HUES48 (cell line): ENCODE measurements at regions not wholly inside any gene's neighbourhood (a gene's known extent, or its start where the extent isn't known, plus 50 kb on each side); places are given as distances from the start of the nearest gene placed in this dataset.

Source experiments
- H3K27ac ChIP-seq: one replicate; pipeline ENCODE4 v1.7.0; 2013; ENCODE audit warnings: low read depth, low read length, inconsistent platforms
- H3K27me3 ChIP-seq: 2 replicates; pipeline ENCODE4 v1.6.1; 2013; ENCODE audit warnings: mild to moderate bottlenecking, low read length; ENCODE audit not compliant: control insufficient read depth, insufficient read depth
- H3K36me3 ChIP-seq: 2 replicates; pipeline ENCODE4 v1.6.1; 2013; ENCODE audit warnings: low read length; ENCODE audit not compliant: control insufficient read depth, insufficient read depth
- H3K4me1 ChIP-seq: 2 replicates; pipeline ENCODE4 v1.6.1; 2013; ENCODE audit warnings: mild to moderate bottlenecking, low read length; ENCODE audit not compliant: control insufficient read depth, insufficient read depth
- H3K4me3 ChIP-seq: 2 replicates; pipeline ENCODE4 v1.5.1; 2013; ENCODE audit warnings: mild to moderate bottlenecking, low read depth, low read length
- H3K9ac ChIP-seq: 2 replicates; pipeline ENCODE4 v1.6.1; 2013; ENCODE audit warnings: mild to moderate bottlenecking, low read depth, low read length, moderate library complexity
- H3K9me3 ChIP-seq: 2 replicates; pipeline ENCODE4 v1.6.1; 2013; ENCODE audit warnings: low read length; ENCODE audit not compliant: control insufficient read depth, insufficient read depth

DNA sequence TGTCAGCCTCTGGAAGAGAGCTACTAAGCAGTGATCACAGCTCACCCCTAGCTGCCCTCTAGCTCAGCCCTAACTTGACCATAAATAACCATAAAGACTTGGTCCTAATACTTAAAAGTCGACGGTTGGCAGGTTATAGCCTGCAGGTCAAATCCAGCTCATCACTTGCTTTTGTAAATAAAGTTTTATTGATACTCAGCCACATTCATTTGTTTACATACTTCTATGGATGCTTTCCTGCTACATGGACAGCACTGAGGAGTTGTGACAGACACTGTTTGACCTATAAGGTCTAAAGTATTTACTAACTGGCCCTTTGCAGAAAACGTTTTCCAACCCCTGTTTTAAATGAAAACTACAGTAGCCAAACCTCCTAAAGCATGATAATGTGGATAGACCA, 151.6 kb upstream of the ASIC2 start:
- Histone ChIP-seq H3K4me1 (no peaks in the 10 kb centered on the region), H3K27ac (no peak overlapping the region), H3K9ac (no peak overlapping the region), H3K36me3 (no peaks in the 10 kb centered on the region), H3K9me3 (peaks cover 13% of the 10 kb centered on the region), H3K4me3 (no peak overlapping the region), H3K27me3 (no peaks in the 10 kb centered on the region)

DNA sequence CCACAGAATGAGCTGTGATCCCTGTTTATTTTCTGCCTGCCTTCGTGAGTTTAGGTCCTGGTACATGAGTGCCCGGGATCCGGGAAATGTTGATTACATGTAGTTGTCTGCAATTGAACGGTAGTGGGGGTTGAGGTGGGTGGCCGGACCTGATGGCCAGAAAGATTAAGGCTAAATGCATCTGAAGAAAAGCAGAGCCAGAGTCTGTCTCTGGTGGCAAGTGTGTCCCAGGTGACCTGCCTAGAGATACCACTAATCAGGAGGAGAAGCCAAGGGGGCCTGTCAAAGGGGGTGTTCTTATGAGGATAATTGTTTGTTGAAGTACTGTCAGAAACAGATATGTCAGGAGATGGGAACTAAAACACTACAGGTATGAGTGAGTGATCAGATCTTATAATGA, 154.0 kb upstream of the ASIC2 start:
- peaks cover 10% of the 10 kb centered on the region for H3K27me3 ChIP-seq
- H3K9me3 ChIP-seq, result peaks cover 9% of the 10 kb centered on the region
- peaks cover under 1% of the 10 kb centered on the region; the same call in 1 of the 2 replicates for H3K4me1 ChIP-seq
- no peak overlapping the region for H3K27ac ChIP-seq
- H3K36me3 ChIP-seq, result no peaks in the 10 kb centered on the region
- H3K4me3 ChIP-seq, result no peak overlapping the region
- H3K9ac ChIP-seq, result no peak overlapping the region

- Histone ChIP-seq H3K9ac (no peak overlapping the region), H3K9me3 (no peaks in the 10 kb centered on the region), H3K27me3 (peaks cover 41% of the 10 kb centered on the region), H3K27ac (no peak overlapping the region), H3K4me1 (peaks cover 17% of the 10 kb centered on the region), H3K4me3 (no peak overlapping the region), H3K36me3 (no peaks in the 10 kb centered on the region)
Measured at GRCh38 chr17:33451221-33451620, 158.1 kb upstream of the ASIC2 start.

DNA sequence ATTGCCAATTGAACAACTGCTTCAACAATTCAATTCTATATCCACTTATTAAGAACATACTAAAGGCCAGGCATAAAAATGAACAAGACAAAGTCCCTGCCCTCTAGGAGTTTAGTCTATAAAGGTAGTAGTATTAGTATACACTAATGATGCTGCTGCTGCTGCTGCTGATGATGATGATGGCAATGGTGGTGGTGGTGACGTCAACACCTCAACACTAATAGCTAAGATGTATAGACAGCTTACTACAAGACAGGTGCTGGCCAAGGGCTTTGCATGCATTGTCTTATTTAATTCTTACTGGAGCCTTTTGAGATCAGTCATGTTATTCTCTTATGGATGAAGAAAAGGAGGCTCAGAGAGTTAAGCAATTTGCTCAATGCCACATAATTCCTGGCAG, 164.4 kb upstream of the ASIC2 start:
- no peak overlapping the region for H3K9ac ChIP-seq
- peaks cover 13% of the 10 kb centered on the region for H3K4me1 ChIP-seq
- H3K36me3 ChIP-seq, result no peaks in the 10 kb centered on the region
- no peak overlapping the region for H3K4me3 ChIP-seq
- H3K27ac ChIP-seq, result no peak overlapping the region
- no peaks in the 10 kb centered on the region for H3K9me3 ChIP-seq
- peaks cover 31% of the 10 kb centered on the region for H3K27me3 ChIP-seq

DNA sequence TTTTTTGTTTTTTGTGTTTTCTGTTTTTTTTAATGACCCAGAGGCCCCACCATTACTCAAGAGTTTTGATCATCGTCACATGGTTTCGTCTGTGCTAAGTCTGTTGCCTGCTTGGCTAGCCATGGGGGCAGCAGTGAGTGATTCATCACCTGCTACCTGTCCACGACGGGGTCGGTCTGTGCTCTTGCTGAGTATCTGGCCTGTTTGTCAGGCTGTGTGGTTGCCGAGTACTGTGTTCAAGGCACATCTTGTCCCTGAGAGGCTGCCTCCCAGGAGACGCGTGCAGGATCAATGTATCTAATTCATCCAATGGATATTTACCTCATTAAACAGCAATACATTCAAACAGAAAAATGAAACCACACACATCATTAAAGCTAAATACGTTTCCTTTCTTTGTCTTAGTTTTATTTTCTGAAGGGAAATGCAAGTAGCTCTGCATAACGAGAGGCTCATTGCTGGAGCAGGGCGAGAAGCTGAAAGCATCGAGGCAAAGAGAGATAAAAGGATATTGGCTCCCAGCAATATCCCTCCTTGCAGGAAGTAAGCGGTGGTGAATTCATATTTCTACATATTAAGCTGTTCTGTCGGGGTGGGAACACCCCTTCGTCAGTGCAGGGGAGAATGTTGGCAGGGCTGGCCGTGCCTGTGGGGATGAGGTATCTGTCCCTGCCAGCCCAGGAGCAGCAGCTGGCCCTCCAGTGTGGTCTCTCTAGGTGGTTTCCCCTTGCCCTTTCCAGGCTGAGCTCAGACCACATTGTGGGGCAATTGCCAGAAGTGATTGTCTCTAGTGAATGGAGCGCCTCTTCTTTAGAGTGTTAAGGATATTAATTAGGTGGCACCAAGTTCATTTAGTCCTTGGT, 166.2 kb upstream of the ASIC2 start:
- Histone ChIP-seq H3K27me3 (peaks cover 18% of the 10 kb centered on the region), H3K4me3 (no peak overlapping the region), H3K4me1 (no peaks in the 10 kb centered on the region; the same call in 1 of the 2 replicates), H3K9me3 (no peaks in the 10 kb centered on the region), H3K9ac (no peak overlapping the region), H3K27ac (no peak overlapping the region), H3K36me3 (no peaks in the 10 kb centered on the region)

DNA sequence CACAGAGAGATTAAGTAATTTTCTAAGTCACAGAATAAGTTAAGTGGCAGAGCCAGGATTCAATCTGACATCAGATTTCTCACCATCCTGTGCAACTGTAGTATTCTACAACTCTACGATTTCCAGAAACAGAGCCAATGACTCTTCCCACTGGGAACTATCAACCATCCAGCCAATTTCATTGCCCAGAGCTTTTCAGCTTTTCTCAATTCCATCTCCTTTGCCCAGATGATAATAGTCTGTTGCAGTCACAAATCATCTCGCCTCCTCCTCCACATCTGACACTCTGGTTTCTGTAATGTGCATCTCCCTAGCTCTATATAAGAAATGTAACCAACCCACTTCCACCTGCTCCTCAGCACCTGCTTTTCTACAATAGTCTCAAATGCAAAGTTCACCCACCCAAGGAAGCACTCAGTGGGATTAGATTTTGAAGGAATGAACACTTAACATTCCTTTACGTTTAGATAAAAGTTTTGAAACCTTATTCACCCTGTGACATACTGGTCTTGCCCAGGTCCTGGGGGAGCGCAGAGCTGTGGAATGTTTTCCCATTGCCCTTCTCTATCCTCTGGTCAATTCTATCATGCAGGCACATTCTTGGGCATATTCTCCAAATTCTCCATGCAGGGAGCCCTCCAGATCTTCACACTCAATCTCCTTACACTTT, 167.8 kb upstream of the ASIC2 start:
- no peak overlapping the region for H3K4me3 ChIP-seq
- no peaks in the 10 kb centered on the region for H3K36me3 ChIP-seq
- no peaks in the 10 kb centered on the region for H3K9me3 ChIP-seq
- peaks cover 4% of the 10 kb centered on the region for H3K27me3 ChIP-seq
- no peaks in the 10 kb centered on the region; the same call in 1 of the 2 replicates for H3K4me1 ChIP-seq
- no peak overlapping the region for H3K9ac ChIP-seq
- no peak overlapping the region for H3K27ac ChIP-seq

DNA sequence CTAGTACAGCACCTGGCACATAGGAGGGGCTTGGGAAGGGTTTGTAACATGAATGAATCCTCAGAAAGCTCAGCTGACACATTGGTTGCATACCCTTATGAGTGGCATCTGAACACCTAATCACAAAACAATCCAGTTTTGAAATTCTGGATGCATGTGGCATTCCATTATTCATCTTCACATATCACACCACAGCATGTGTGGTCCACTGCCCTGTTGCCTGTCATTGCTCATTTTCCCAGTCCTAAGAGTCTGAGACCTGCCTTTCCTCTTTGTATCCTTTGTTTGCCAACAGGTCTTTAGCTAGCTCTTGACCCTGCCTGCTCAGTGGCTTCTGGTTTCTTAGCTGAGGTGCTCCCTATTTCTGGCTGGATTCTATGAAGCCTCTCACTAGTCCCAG, 170.8 kb upstream of the ASIC2 start:
- Histone ChIP-seq H3K36me3 (no peaks in the 10 kb centered on the region), H3K27me3 (no peaks in the 10 kb centered on the region), H3K4me1 (no peaks in the 10 kb centered on the region; the same call in 1 of the 2 replicates), H3K9me3 (no peaks in the 10 kb centered on the region), H3K4me3 (no peak overlapping the region), H3K9ac (no peak overlapping the region), H3K27ac (no peak overlapping the region)

GRCh38 chr17:33464669-33465280, 171.7 kb upstream of the ASIC2 start:
- no peaks in the 10 kb centered on the region for H3K9me3 ChIP-seq
- H3K9ac ChIP-seq, result no peak overlapping the region
- H3K4me3 ChIP-seq, result no peak overlapping the region
- no peaks in the 10 kb centered on the region for H3K27me3 ChIP-seq
- H3K27ac ChIP-seq, result no peak overlapping the region
- H3K4me1 ChIP-seq, result no peaks in the 10 kb centered on the region
- H3K36me3 ChIP-seq, result no peaks in the 10 kb centered on the region

- Histone ChIP-seq H3K9me3 (no peaks in the 10 kb centered on the region), H3K4me3 (no peak overlapping the region), H3K36me3 (no peaks in the 10 kb centered on the region), H3K9ac (no peak overlapping the region), H3K27ac (no peak overlapping the region), H3K27me3 (no peaks in the 10 kb centered on the region), H3K4me1 (no peaks in the 10 kb centered on the region)
Measured at GRCh38 chr17:33469421-33469820, 176.3 kb upstream of the ASIC2 start.

- Histone ChIP-seq H3K36me3 (no peaks in the 10 kb centered on the region), H3K4me3 (no peak overlapping the region), H3K9ac (no peak overlapping the region), H3K27me3 (no peaks in the 10 kb centered on the region), H3K27ac (no peak overlapping the region), H3K4me1 (no peaks in the 10 kb centered on the region), H3K9me3 (no peaks in the 10 kb centered on the region)
Measured at GRCh38 chr17:33469911-33470310, 176.8 kb upstream of the ASIC2 start.

GRCh38 chr17:33473061-33473460, 180.0 kb upstream of the ASIC2 start:
- H3K4me1 ChIP-seq, result 0 out of 2 replicates have a peak, but pooled peaks cover 5% of the 10 kb centered on the region

More at GRCh38 chr17:33473061-33473460, 180.0 kb upstream of the ASIC2 start:
- no peaks in the 10 kb centered on the region for H3K36me3 ChIP-seq
- H3K27ac ChIP-seq, result no peak overlapping the region
- H3K27me3 ChIP-seq, result no peaks in the 10 kb centered on the region
- H3K9ac ChIP-seq, result no peak overlapping the region
- no peaks in the 10 kb centered on the region for H3K9me3 ChIP-seq
- H3K4me3 ChIP-seq, result no peak overlapping the region
